Progenitor cell of endocrine pancreas (in vitro differentiated cells): ENCODE measurements at regions not wholly inside any gene's neighbourhood (a gene's known extent, or its start where the extent isn't known, plus 50 kb on each side); places are given as distances from the start of the nearest gene placed in this dataset.

Source experiments
- DNase-seq: peaks from one replicate; pipeline ENCODE4 v3.0.0; 2021; ENCODE audit warnings: low spot score; ENCODE audit not compliant: unreplicated experiment
- H3K27ac Mint-ChIP-seq: 2 replicates; pipeline ENCODE4 v1.8.0; 2021; ENCODE audit warnings: mild to moderate bottlenecking, moderate library complexity, mixed read lengths
- H3K27me3 Mint-ChIP-seq: 2 replicates; pipeline ENCODE4 v1.8.0; 2021; ENCODE audit warnings: mixed read lengths
- H3K36me3 Mint-ChIP-seq: 2 replicates; pipeline ENCODE4 v1.8.0; 2022; ENCODE audit warnings: mixed read lengths; ENCODE audit not compliant: insufficient read depth
- H3K4me1 Mint-ChIP-seq: 2 replicates; pipeline ENCODE4 v1.8.0; 2021; ENCODE audit warnings: low read depth, mixed read lengths
- H3K4me3 Mint-ChIP-seq: 2 replicates; pipeline ENCODE4 v1.8.0; 2021; ENCODE audit warnings: low read depth, mild to moderate bottlenecking, moderate library complexity, mixed read lengths
- H3K9me3 Mint-ChIP-seq: 2 replicates; pipeline ENCODE4 v1.8.0; 2021; ENCODE audit warnings: low read depth, mixed read lengths
- CTCF ChIP-seq: fragments of 200-600 bp; sonication (generic); IDR thresholded peaks from one replicate; pipeline ENCODE4 v1.5.0; 2021; ENCODE audit warnings: antibody characterized with exemption, mild to moderate bottlenecking; ENCODE audit not compliant: unreplicated experiment

GRCh38 chr4:175385797-175386196, 426.3 kb downstream of the GPM6A start:
- no peak overlapping the region for H3K4me3 Mint-ChIP-seq
- no peaks in the 10 kb centered on the region for H3K36me3 Mint-ChIP-seq
- no peak for TF ChIP-seq CTCF
- no peak overlapping the region for H3K27ac Mint-ChIP-seq
- DNase-seq, result no peak
- H3K9me3 Mint-ChIP-seq, result no peaks in the 10 kb centered on the region
- H3K4me1 Mint-ChIP-seq, result peaks cover 14% of the 10 kb centered on the region
- no peaks in the 10 kb centered on the region for H3K27me3 Mint-ChIP-seq

- TF ChIP-seq CTCF, result no peak
- no peak overlapping the region for H3K4me3 Mint-ChIP-seq
- H3K27me3 Mint-ChIP-seq, result no peaks in the 10 kb centered on the region
- DNase-seq, result no peak
- no peak overlapping the region for H3K27ac Mint-ChIP-seq
- H3K9me3 Mint-ChIP-seq, result no peaks in the 10 kb centered on the region
- no peaks in the 10 kb centered on the region for H3K36me3 Mint-ChIP-seq
- peaks cover 12% of the 10 kb centered on the region for H3K4me1 Mint-ChIP-seq
Observed at GRCh38 chr4:175386776-175387507, 425.1 kb downstream of the GPM6A start.

GRCh38 chr4:175394208-175394607, 417.9 kb downstream of the GPM6A start:
- Mint-ChIP-seq H3K4me1 (peaks cover 6% of the 10 kb centered on the region), H3K27me3 (no peaks in the 10 kb centered on the region), H3K9me3 (peaks cover 2% of the 10 kb centered on the region), H3K27ac (no peak overlapping the region), H3K4me3 (no peak overlapping the region), H3K36me3 (no peaks in the 10 kb centered on the region)
- TF ChIP-seq CTCF, result no peak
- no peak for DNase-seq

- H3K4me3 Mint-ChIP-seq, result no peak overlapping the region
- no peaks in the 10 kb centered on the region for H3K36me3 Mint-ChIP-seq
- H3K27ac Mint-ChIP-seq, result no peak overlapping the region
- H3K27me3 Mint-ChIP-seq, result no peaks in the 10 kb centered on the region
- no peak for TF ChIP-seq CTCF
- no peaks in the 10 kb centered on the region for H3K9me3 Mint-ChIP-seq
- DNase-seq, result no peak
- no peaks in the 10 kb centered on the region for H3K4me1 Mint-ChIP-seq
Observed at GRCh38 chr4:175405961-175406360, 406.1 kb downstream of the GPM6A start.

- Mint-ChIP-seq H3K27me3 (no peaks in the 10 kb centered on the region), H3K4me1 (no peaks in the 10 kb centered on the region), H3K36me3 (no peaks in the 10 kb centered on the region), H3K9me3 (no peaks in the 10 kb centered on the region), H3K4me3 (no peak overlapping the region), H3K27ac (no peak overlapping the region)
- no peak for TF ChIP-seq CTCF
- DNase-seq, result no peak
Observed at GRCh38 chr4:175407926-175408325, 404.1 kb downstream of the GPM6A start.
